ENCODE measurements at regions not wholly inside any gene's neighbourhood (a gene's known extent, or its start where the extent isn't known, plus 50 kb on each side); places are given as distances from the start of the nearest gene placed in this dataset.

DNA sequence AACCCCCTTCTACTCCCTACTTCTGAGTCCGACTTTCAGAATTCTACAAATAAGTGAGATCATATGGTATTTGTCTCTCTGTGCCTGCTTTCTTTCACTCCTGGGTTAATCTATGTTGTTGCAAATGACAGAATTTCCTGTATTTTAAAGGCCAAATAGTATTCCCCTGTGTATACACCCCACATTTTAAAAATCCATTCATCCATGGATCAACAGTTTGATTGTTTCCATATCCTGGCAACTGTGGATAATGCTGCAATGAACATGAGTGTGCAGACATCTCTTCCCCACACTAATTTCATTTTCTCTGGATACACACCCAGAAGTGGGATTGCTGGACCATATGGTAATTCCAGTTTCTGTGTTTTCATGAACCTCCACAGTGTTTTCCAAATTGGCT is 225.8 kb upstream of the TCERG1L start:
- WGBS, 3 donors: 19 to 56% (median 40%) methylated on average over 1 of the region's 1 CpG
- H3K36me3 ChIP-seq: no peaks in the 10 kb centered on the region
- H3K4me1 ChIP-seq (ENCODE audit: insufficient read depth): no peaks in the 10 kb centered on the region
- H3K27me3 ChIP-seq: no peaks in the 10 kb centered on the region
- no peaks in the 10 kb centered on the region for H3K9me3 ChIP-seq
- H3K4me3 ChIP-seq: no peak overlapping the region
- H3K27ac ChIP-seq: no peak overlapping the region
- no peak for TF ChIP-seq EP300 (IDR thresholded peaks at IDR 0.05)
- no peak for TF ChIP-seq POLR2A (IDR thresholded peaks at IDR 0.05)
- TF ChIP-seq, protein P1, sequence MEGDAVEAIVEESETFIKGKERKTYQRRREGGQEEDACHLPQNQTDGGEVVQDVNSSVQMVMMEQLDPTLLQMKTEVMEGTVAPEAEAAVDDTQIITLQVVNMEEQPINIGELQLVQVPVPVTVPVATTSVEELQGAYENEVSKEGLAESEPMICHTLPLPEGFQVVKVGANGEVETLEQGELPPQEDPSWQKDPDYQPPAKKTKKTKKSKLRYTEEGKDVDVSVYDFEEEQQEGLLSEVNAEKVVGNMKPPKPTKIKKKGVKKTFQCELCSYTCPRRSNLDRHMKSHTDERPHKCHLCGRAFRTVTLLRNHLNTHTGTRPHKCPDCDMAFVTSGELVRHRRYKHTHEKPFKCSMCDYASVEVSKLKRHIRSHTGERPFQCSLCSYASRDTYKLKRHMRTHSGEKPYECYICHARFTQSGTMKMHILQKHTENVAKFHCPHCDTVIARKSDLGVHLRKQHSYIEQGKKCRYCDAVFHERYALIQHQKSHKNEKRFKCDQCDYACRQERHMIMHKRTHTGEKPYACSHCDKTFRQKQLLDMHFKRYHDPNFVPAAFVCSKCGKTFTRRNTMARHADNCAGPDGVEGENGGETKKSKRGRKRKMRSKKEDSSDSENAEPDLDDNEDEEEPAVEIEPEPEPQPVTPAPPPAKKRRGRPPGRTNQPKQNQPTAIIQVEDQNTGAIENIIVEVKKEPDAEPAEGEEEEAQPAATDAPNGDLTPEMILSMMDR (IDR thresholded peaks at IDR 0.05): no peak
- intact Hi-C loops (cut with DNase I): no loop called here
- no peak for DNase-seq

DNA sequence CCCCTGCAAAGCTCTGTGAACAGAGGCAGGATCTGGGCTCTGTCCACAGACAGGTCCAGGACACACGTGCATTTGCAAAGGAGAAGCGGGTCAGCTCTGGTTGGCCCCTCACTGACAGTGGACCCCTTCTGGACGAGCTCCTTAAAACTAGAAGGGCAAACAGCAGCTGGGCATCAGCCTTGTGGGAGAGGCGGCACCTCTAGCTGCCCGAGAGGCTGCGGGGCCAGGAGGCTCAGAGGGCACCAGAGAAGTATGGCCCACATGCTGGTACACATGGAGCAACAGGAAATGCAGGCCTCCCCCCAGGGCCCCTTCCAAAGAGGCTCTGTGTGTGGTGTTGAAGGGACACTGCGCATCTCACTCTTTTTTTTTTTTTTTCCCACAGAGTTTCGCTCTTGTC is 233.0 kb upstream of the TCERG1L start:
- 80 to 86% (median 84%) methylated on average over 8 of the region's 8 CpGs for WGBS, 3 donors
- no peak for DNase-seq
- Histone ChIP-seq H3K27me3 (no peaks in the 10 kb centered on the region), H3K4me3 (no peak overlapping the region), H3K9me3 (no peaks in the 10 kb centered on the region), H3K4me1 (ENCODE audit: insufficient read depth) (no peaks in the 10 kb centered on the region), H3K27ac (no peak overlapping the region), H3K36me3 (no peaks in the 10 kb centered on the region)
- intact Hi-C loops (cut with DNase I): no loop called here
- TF ChIP-seq POLR2A (IDR thresholded peaks at IDR 0.05) (no peak), EP300 (IDR thresholded peaks at IDR 0.05) (no peak)
- TF ChIP-seq, protein P1 (IDR thresholded peaks at IDR 0.05): no peak

DNA sequence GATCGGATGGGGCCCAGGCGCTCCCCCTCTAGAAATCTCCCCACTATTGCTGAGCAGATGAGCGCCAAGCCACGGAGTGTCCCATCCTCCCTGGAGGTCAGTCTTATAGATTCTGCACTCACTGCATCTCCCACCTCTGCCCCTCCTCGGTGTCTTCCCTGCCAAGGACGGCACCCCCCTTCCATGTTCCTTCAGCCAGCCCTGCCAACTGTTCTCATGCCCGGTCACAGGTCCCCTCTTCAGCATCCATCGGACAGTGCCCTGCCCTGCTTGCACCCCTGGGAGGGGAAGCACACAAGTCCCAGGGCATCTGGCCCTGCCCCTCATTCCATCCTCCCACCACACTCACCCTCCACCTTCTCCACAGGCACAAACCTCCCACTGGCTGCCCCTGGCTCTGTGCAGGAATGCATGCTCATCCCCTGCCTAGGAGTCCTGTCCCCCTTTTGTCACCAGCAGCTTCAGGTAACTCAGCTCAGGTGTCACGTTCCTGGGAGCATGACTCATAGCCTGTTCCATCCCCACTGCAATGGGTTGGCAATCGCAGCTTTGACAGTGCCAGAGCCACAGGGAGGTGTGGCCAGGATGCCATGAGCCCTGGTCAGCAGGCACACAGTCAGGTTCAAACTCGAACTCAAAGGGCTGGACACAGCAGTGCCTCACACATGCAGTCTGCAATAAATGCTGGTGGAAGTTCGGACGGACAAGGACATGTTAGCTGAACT is 234.7 kb upstream of the TCERG1L start:
- Histone ChIP-seq H3K27me3 (no peaks in the 10 kb centered on the region), H3K4me1 (ENCODE audit: insufficient read depth) (no peaks in the 10 kb centered on the region), H3K9me3 (no peaks in the 10 kb centered on the region), H3K27ac (no peak overlapping the region), H3K36me3 (no peaks in the 10 kb centered on the region), H3K4me3 (no peak overlapping the region)
- WGBS, 3 donors: 61 to 63% (median 62%) methylated on average over 13 of the region's 13 CpGs
- no peak for TF ChIP-seq POLR2A (IDR thresholded peaks at IDR 0.05)
- TF ChIP-seq, protein P1 (IDR thresholded peaks at IDR 0.05): no peak
- no peak for TF ChIP-seq EP300 (IDR thresholded peaks at IDR 0.05)
- DNase-seq: no peak
- intact Hi-C loops (cut with DNase I): no loop called here

DNA sequence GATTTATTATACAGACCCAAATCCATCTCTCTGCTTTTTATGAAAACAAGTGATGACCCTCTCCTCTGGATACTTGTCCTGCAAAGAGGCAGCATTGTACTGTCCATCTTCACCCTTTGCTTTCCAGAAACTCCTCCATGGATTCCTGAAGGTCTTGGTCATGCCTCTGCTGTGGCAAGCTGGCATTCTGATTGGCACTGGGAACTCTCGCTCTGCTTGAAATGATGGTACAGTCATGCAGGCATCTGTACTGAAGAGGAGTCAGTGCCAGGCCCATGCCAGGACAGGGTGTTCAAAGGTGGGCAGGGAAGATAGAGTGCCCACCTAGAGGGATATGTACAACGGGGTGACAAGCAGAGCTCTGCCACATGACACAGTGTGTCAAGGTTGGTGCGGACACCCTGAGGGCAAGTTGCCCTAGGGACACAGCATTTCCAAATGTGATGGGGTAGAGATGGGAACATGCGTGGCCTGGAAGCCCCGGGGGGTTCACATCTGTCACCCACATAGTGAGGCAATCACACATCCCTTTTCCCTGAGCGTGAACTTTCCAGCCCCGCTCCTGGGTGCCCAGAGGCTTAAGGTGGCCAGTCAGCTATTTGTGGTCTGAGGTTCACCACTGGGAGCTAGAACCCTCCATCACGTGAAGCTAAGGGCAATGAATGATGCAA is 235.7 kb upstream of the TCERG1L start:
- intact Hi-C loops (cut with DNase I): no loop called here
- DNase-seq: no peak
- H3K36me3 ChIP-seq: no peaks in the 10 kb centered on the region
- WGBS, 3 donors: 83 to 91% (median 87%) methylated on average over 8 of the region's 8 CpGs
- no peaks in the 10 kb centered on the region for H3K9me3 ChIP-seq
- no peaks in the 10 kb centered on the region for H3K4me1 ChIP-seq (ENCODE audit: insufficient read depth)
- no peaks in the 10 kb centered on the region for H3K27me3 ChIP-seq
- H3K4me3 ChIP-seq: no peak overlapping the region
- TF ChIP-seq, protein P1 (IDR thresholded peaks at IDR 0.05): no peak
- TF ChIP-seq POLR2A (IDR thresholded peaks at IDR 0.05) (no peak), EP300 (IDR thresholded peaks at IDR 0.05) (no peak)
- H3K27ac ChIP-seq: no peak overlapping the region
